Neural progenitor cell (in vitro differentiated cells): ENCODE measurements at regions not wholly inside any gene's neighbourhood (a gene's known extent, or its start where the extent isn't known, plus 50 kb on each side); places are given as distances from the start of the nearest gene placed in this dataset.
"Not testable (repeated sequence)": the region's sequence is repeated elsewhere in the genome, so short reads cannot be mapped to it uniquely, and the experiment has no call there.

Source experiments
- DNase-seq: peaks from one replicate; pipeline ENCODE4 v3.0.0-alpha.2; 2016; ENCODE audit warnings: low spot score
- H2AFZ ChIP-seq: fragments of 200-600 bp; sonication (generic); replicated peaks from 2 replicates; pipeline ENCODE4 v1.6.1; 2016; ENCODE audit warnings: antibody characterized with exemption
- H3F3A ChIP-seq: fragments of 200-600 bp; sonication (generic); 2 replicates; pipeline ENCODE4 v1.6.1; 2016; ENCODE audit warnings: antibody characterized with exemption, low read depth
- H3K27ac ChIP-seq: fragments of 200-600 bp; sonication (generic); 2 replicates; pipeline ENCODE4 v1.5.1; 2016; ENCODE audit warnings: mild to moderate bottlenecking
- H3K27me3 ChIP-seq: fragments of 200-600 bp; sonication (generic); 2 replicates; pipeline ENCODE4 v1.6.1; 2016; ENCODE audit warnings: mild to moderate bottlenecking, moderate library complexity
- H3K36me3 ChIP-seq: fragments of 200-600 bp; sonication (generic); 2 replicates; pipeline ENCODE4 v1.5.1; 2016
- H3K4me1 ChIP-seq: fragments of 200-600 bp; sonication (generic); 2 replicates; pipeline ENCODE4 v1.6.1; 2016; ENCODE audit warnings: mixed run types
- H3K4me2 ChIP-seq: fragments of 200-600 bp; sonication (generic); 2 replicates; pipeline ENCODE4 v1.6.1; 2016
- H3K4me3 ChIP-seq: fragments of 200-600 bp; sonication (generic); 2 replicates; pipeline ENCODE4 v1.5.1; 2016
- H3K79me2 ChIP-seq: fragments of 200-600 bp; sonication (generic); 2 replicates; pipeline ENCODE4 v1.6.1; 2016; ENCODE audit warnings: low read depth
- H3K9ac ChIP-seq: fragments of 200-600 bp; sonication (generic); 2 replicates; pipeline ENCODE4 v1.6.1; 2016
- H3K9me3 ChIP-seq: fragments of 200-600 bp; sonication (generic); 2 replicates; pipeline ENCODE4 v1.5.1; 2016; ENCODE audit warnings: low read depth
- H4K20me1 ChIP-seq: fragments of 200-600 bp; sonication (generic); 2 replicates; pipeline ENCODE4 v1.6.1; 2016; ENCODE audit warnings: low read depth
- H3K27ac Mint-ChIP-seq: 3 replicates; pipeline ENCODE4 v1.8.0; 2021; ENCODE audit warnings: mixed read lengths
- H3K27me3 Mint-ChIP-seq: 2 replicates; pipeline ENCODE4 v1.8.0; 2022; ENCODE audit warnings: low read depth, mild to moderate bottlenecking, inconsistent platforms, moderate library complexity, mixed read lengths; ENCODE audit not compliant: insufficient read depth
- H3K36me3 Mint-ChIP-seq: 3 replicates; pipeline ENCODE4 v1.8.0; 2021; ENCODE audit warnings: mixed read lengths
- H3K4me1 Mint-ChIP-seq: 3 replicates; pipeline ENCODE4 v1.8.0; 2021; ENCODE audit warnings: mixed read lengths
- H3K4me3 Mint-ChIP-seq: 3 replicates; pipeline ENCODE4 v1.8.0; 2021; ENCODE audit warnings: mild to moderate bottlenecking, moderate library complexity, mixed read lengths
- H3K9me3 Mint-ChIP-seq: 3 replicates; pipeline ENCODE4 v1.8.0; 2020; ENCODE audit warnings: mixed read lengths
- CTCF ChIP-seq: fragments of 200-600 bp; sonication (generic); IDR thresholded peaks from 2 replicates; pipeline ENCODE4 v1.5.1; 2017; ENCODE audit warnings: antibody characterized with exemption, mild to moderate bottlenecking
- EZH2 ChIP-seq: fragments of 200-600 bp; sonication (generic); IDR thresholded peaks from 2 replicates; pipeline ENCODE4 v1.6.1; 2017; ENCODE audit warnings: antibody characterized with exemption, mild to moderate bottlenecking, moderate library complexity
- EZH2phosphoT487 ChIP-seq: fragments of 200-600 bp; sonication (generic); IDR thresholded peaks from 2 replicates; pipeline ENCODE4 v1.6.1; 2017; ENCODE audit warnings: antibody characterized with exemption

GRCh38 chr3:170808041-170808440, 62.0 kb downstream of the RPL22L1 start:
- Histone ChIP-seq H3K4me1 (no peaks in the 10 kb centered on the region), H2AFZ (no peak overlapping the region), H3K4me3 (no peak overlapping the region), H3K4me2 (no peak overlapping the region), H3K9ac (no peak overlapping the region), H4K20me1 (no peaks in the 10 kb centered on the region), H3K27ac (no peak overlapping the region), H3K9me3 (no peaks in the 10 kb centered on the region), H3K27me3 (peaks cover 7% of the 10 kb centered on the region), H3F3A (no peaks in the 10 kb centered on the region), H3K36me3 (no peaks in the 10 kb centered on the region), H3K79me2 (no peaks in the 10 kb centered on the region)
- Mint-ChIP-seq H3K4me1 (peaks cover 12% of the 10 kb centered on the region), H3K27ac (no peak overlapping the region), H3K4me3 (no peak overlapping the region), H3K9me3 (peaks cover 6% of the 10 kb centered on the region), H3K36me3 (no peaks in the 10 kb centered on the region), H3K27me3 (peaks cover 11% of the 10 kb centered on the region)
- TF ChIP-seq CTCF (no peak), EZH2phosphoT487 (no peak), EZH2 (no peak)
- no peak for DNase-seq

GRCh38 chr3:170806676-170807075, 63.3 kb downstream of the RPL22L1 start:
- no peak overlapping the region for H3K4me3 ChIP-seq
- Mint-ChIP-seq H3K9me3 (peaks cover 6% of the 10 kb centered on the region), H3K4me3 (no peak overlapping the region), H3K36me3 (no peaks in the 10 kb centered on the region), H3K27ac (no peak overlapping the region), H3K4me1 (peaks cover 24% of the 10 kb centered on the region), H3K27me3 (peaks cover 3% of the 10 kb centered on the region)
- H3K4me2 ChIP-seq, result no peak overlapping the region
- H3K27ac ChIP-seq, result no peak overlapping the region
- H3K4me1 ChIP-seq, result no peaks in the 10 kb centered on the region
- no peaks in the 10 kb centered on the region for H3K9me3 ChIP-seq
- H3K9ac ChIP-seq, result no peak overlapping the region
- H4K20me1 ChIP-seq, result no peaks in the 10 kb centered on the region
- no peak overlapping the region for H2AFZ ChIP-seq
- TF ChIP-seq EZH2 (no peak), CTCF (no peak), EZH2phosphoT487 (no peak)
- no peaks in the 10 kb centered on the region for H3K27me3 ChIP-seq
- no peaks in the 10 kb centered on the region for H3K79me2 ChIP-seq
- no peak for DNase-seq
- no peaks in the 10 kb centered on the region for H3K36me3 ChIP-seq
- no peaks in the 10 kb centered on the region for H3F3A ChIP-seq

GRCh38 chr3:170806141-170806540, 63.9 kb downstream of the RPL22L1 start:
- H3K27ac ChIP-seq, result no peak overlapping the region

GRCh38 chr3:170805296-170805695, 64.7 kb downstream of the RPL22L1 start:
- not testable (repeated sequence) for H4K20me1 ChIP-seq, H2AFZ ChIP-seq, H3K27ac Mint-ChIP-seq, DNase-seq, H3K4me2 ChIP-seq, H3K4me1 ChIP-seq, H3K4me3 Mint-ChIP-seq, H3K9me3 Mint-ChIP-seq, H3K36me3 ChIP-seq, H3K9me3 ChIP-seq, H3K36me3 Mint-ChIP-seq, H3F3A ChIP-seq, H3K27me3 ChIP-seq, H3K27ac ChIP-seq, H3K9ac ChIP-seq, H3K4me3 ChIP-seq, H3K79me2 ChIP-seq, H3K27me3 Mint-ChIP-seq
- H3K4me1 Mint-ChIP-seq, result peaks cover 26% of the 10 kb centered on the region

More at GRCh38 chr3:170806141-170806540, 63.9 kb downstream of the RPL22L1 start:
- Histone ChIP-seq H2AFZ (no peak overlapping the region), H3K27me3 (no peaks in the 10 kb centered on the region), H3K4me2 (no peak overlapping the region), H3K4me1 (no peaks in the 10 kb centered on the region), H3F3A (no peaks in the 10 kb centered on the region), H3K9ac (no peak overlapping the region), H3K79me2 (no peaks in the 10 kb centered on the region), H4K20me1 (no peaks in the 10 kb centered on the region), H3K36me3 (no peaks in the 10 kb centered on the region), H3K4me3 (no peak overlapping the region), H3K9me3 (no peaks in the 10 kb centered on the region)
- Mint-ChIP-seq H3K4me1 (peaks cover 26% of the 10 kb centered on the region), H3K9me3 (peaks cover 6% of the 10 kb centered on the region), H3K36me3 (no peaks in the 10 kb centered on the region), H3K27me3 (peaks cover 3% of the 10 kb centered on the region), H3K27ac (no peak overlapping the region), H3K4me3 (no peak overlapping the region)
- no peak for DNase-seq
- TF ChIP-seq EZH2 (no peak), EZH2phosphoT487 (no peak), CTCF (no peak)

GRCh38 chr3:170804634-170805033, 65.4 kb downstream of the RPL22L1 start:
- not testable (repeated sequence) for H3K9me3 ChIP-seq, H3K27ac ChIP-seq, H4K20me1 ChIP-seq, H3K9ac ChIP-seq, H3K79me2 ChIP-seq, DNase-seq, H3K4me3 ChIP-seq, H3K36me3 Mint-ChIP-seq, H3K27me3 ChIP-seq, H3K4me3 Mint-ChIP-seq, H3K4me2 ChIP-seq, H3F3A ChIP-seq, H3K27ac Mint-ChIP-seq, H3K27me3 Mint-ChIP-seq, H2AFZ ChIP-seq, H3K36me3 ChIP-seq, H3K9me3 Mint-ChIP-seq, H3K4me1 ChIP-seq
- peaks cover 26% of the 10 kb centered on the region for H3K4me1 Mint-ChIP-seq
